ENCODE measurements at regions not wholly inside any gene's neighbourhood (a gene's known extent, or its start where the extent isn't known, plus 50 kb on each side); places are given as distances from the start of the nearest gene placed in this dataset.

GRCh38 chr2:12821656-12822055 is 104.9 kb downstream of the TRIB2 start:
- no peaks in the 10 kb centered on the region for H3K9me3 ChIP-seq (ENCODE audit: insufficient read depth in 2 of 2, low read depth in 1 of 2, low read length in 1 of 2)
- TF ChIP-seq ZNF274 (IDR thresholded peaks at IDR 0.05; ENCODE audit: borderline replicate concordance, extremely low read depth, low read length), result no peak
- no peak for TF ChIP-seq RFX5 (IDR thresholded peaks at IDR 0.05; ENCODE audit: borderline replicate concordance, low read depth, low read length)
- no peak for TF ChIP-seq RAD21 (IDR thresholded peaks at IDR 0.05 in 1 of 2, conservative IDR thresholded peaks at IDR 0.05 in 1 of 2; ENCODE audit: low read depth in 2 of 2, low read length in 2 of 2)
- no peak for TF ChIP-seq TAF1 (IDR thresholded peaks at IDR 0.05; ENCODE audit: low read depth, low read length)
- TF ChIP-seq TAF7 (optimal IDR thresholded peaks at IDR 0.05; ENCODE audit: borderline replicate concordance, low read depth, low read length), result no peak
- H4K5ac ChIP-seq (ENCODE audit: insufficient read length, low read depth, low read length), result no peak overlapping the region
- H3K14ac ChIP-seq (ENCODE audit: insufficient read length), result no peak overlapping the region
- no peak overlapping the region for H3K27ac ChIP-seq (ENCODE audit: low read depth, low read length)
- H2AK5ac ChIP-seq (ENCODE audit: low read depth, low read length), result no peak overlapping the region
- no peak overlapping the region for H3K9ac ChIP-seq (replicated peaks in 1 of 4; ENCODE audit: extremely low read depth in 1 of 4, low read depth in 3 of 4, low read length in 3 of 4)
- H2BK12ac ChIP-seq (ENCODE audit: low read depth, low read length), result no peak overlapping the region
- H3K4me3 ChIP-seq (ENCODE audit: extremely low read depth in 1 of 4, insufficient read depth in 2 of 4, low read depth in 3 of 4, low read length in 4 of 4), result no peak overlapping the region
- H4K20me1 ChIP-seq (replicated peaks in 1 of 2; ENCODE audit: control insufficient read depth in 1 of 2, insufficient read depth in 2 of 2, low read length in 2 of 2), result no peaks in the 10 kb centered on the region
- no peak overlapping the region for H3K18ac ChIP-seq (ENCODE audit: extremely low read depth, low read length)
- no peak overlapping the region for H4K91ac ChIP-seq (replicated peaks; ENCODE audit: insufficient read length, low read length)
- H3K79me2 ChIP-seq (ENCODE audit: control insufficient read depth in 1 of 2, insufficient read depth in 2 of 2, low read length in 2 of 2), result no peaks in the 10 kb centered on the region
- 92% methylated on average over 1 of the region's 1 CpG; no CpG with 5 or more reads in 1 of the 2 experiments for WGBS, 2 experiments (ENCODE audit: extremely low coverage in 1 of 2, insufficient coverage in 1 of 2, insufficient read length in 1 of 2, insufficient replicate concordance in 2 of 2, low coverage in 1 of 2, low lambda C conversion rate in 2 of 2, missing lambda C conversion rate in 1 of 2)
- H3K4ac ChIP-seq (replicated peaks; ENCODE audit: insufficient read length, low read depth, low read length), result no peak overlapping the region
- DNase-seq (ENCODE audit: low read depth in 1 of 2, low spot score in 2 of 2), result no peak
- H2BK15ac ChIP-seq (ENCODE audit: low read length), result no peak overlapping the region
- H3K4me2 ChIP-seq (ENCODE audit: insufficient read depth in 1 of 2, low read depth in 2 of 2, low read length in 2 of 2), result no peak overlapping the region
- no peak overlapping the region for H3K23ac ChIP-seq (ENCODE audit: insufficient read length)
- FAIRE-seq, result no peak
- no peaks in the 10 kb centered on the region for H3K36me3 ChIP-seq (ENCODE audit: control insufficient read depth in 2 of 4, insufficient read depth in 4 of 4, low read length in 3 of 4)
- no peak overlapping the region for H2BK5ac ChIP-seq (ENCODE audit: low read depth, low read length)
- no peak overlapping the region for H2BK20ac ChIP-seq (ENCODE audit: low read length)
- H3K56ac ChIP-seq (replicated peaks; ENCODE audit: insufficient read length, low read depth, low read length), result no peak overlapping the region
- POLR2A ChIA-PET (ENCODE audit: partially characterized antibody), result no interaction called here
- H4K8ac ChIP-seq (ENCODE audit: extremely low read depth, insufficient read depth, low read length), result no peak overlapping the region
- CTCF ChIA-PET (ENCODE audit: partially characterized antibody), result no interaction called here
- no peak overlapping the region for H2AFZ ChIP-seq (ENCODE audit: low read length)
- H3K27me3 ChIP-seq (replicated peaks in 1 of 4; ENCODE audit: control insufficient read depth in 3 of 4, extremely low read depth in 1 of 4, insufficient read depth in 3 of 4, low read length in 3 of 4), result no peaks in the 10 kb centered on the region
- no peak overlapping the region for H2BK120ac ChIP-seq (replicated peaks; ENCODE audit: low read depth, low read length)
- H3K4me1 ChIP-seq (replicated peaks in 1 of 4; ENCODE audit: control insufficient read depth in 3 of 4, insufficient read depth in 4 of 4, low read length in 3 of 4), result no peaks in the 10 kb centered on the region
- no peaks in the 10 kb centered on the region for H3K79me1 ChIP-seq (ENCODE audit: low read depth, low read length)
- H3K23me2 ChIP-seq (ENCODE audit: low read depth, low read length), result no peaks in the 10 kb centered on the region

Measured in H1 (cell line).